Caco-2 (cell line): ENCODE measurements at regions not wholly inside any gene's neighbourhood (a gene's known extent, or its start where the extent isn't known, plus 50 kb on each side); places are given as distances from the start of the nearest gene placed in this dataset.
"Not testable (repeated sequence)": the region's sequence is repeated elsewhere in the genome, so short reads cannot be mapped to it uniquely, and the experiment has no call there.

Experiments
- BruUV-seq: library from RNA; stranded (reverse); fragments of 400-500 nt; replicated peaks from 2 replicates; lab custom pipeline; 2021; lab: Mats Ljungman, UMichigan
- CTCF ChIA-PET: fragments of 300-600 bp; sonication (Branson Sonifier 250); formaldehyde crosslinking; loops from one replicate; lab custom pipeline; 2022; ENCODE audit warnings: antibody characterized with exemption; lab: Charles Lee
- POLR2A ChIA-PET: fragments of 300-600 bp; sonication (Branson Sonifier 250); formaldehyde crosslinking; loops from one replicate; lab custom pipeline; 2022; ENCODE audit warnings: antibody characterized with exemption; lab: Charles Lee
- DNase-seq, 2 experiments: peaks; one replicate each; pipeline versions ENCODE4 v3.0.0 to v3.0.0-alpha.2; 2020 to 2022
- H3K27me3 ChIP-seq: replicated peaks from 2 replicates; pipeline ENCODE4 v1.6.0; 2011; ENCODE audit warnings: low read length; ENCODE audit not compliant: control insufficient read depth, insufficient read depth
- H3K36me3 ChIP-seq: 2 replicates; pipeline ENCODE4 v1.5.1; 2011; ENCODE audit warnings: low read length; ENCODE audit not compliant: control insufficient read depth, insufficient read depth
- H3K4me1 ChIP-seq: fragments of 250-450 bp; sonication (Bioruptor Pico); 2 replicates; pipeline ENCODE4 v1.5.1; 2020; ENCODE audit warnings: mild to moderate bottlenecking
- H3K4me3 ChIP-seq: 2 replicates; pipeline ENCODE4 v1.5.1; 2011; ENCODE audit warnings: low read depth, mild to moderate bottlenecking, control low read depth, low read length
- H3K9me3 ChIP-seq: fragments of 250-450 bp; sonication (Bioruptor Pico); 2 replicates; pipeline ENCODE4 v1.5.1; 2020; ENCODE audit warnings: mild to moderate bottlenecking, moderate library complexity
- H3K27ac Mint-ChIP-seq: one replicate; pipeline ENCODE4 v1.8.0; 2022; ENCODE audit warnings: mixed read lengths; ENCODE audit not compliant: unreplicated experiment
- H3K27me3 Mint-ChIP-seq: one replicate; pipeline ENCODE4 v1.8.0; 2022; ENCODE audit warnings: mixed read lengths; ENCODE audit not compliant: insufficient read depth, unreplicated experiment
- H3K36me3 Mint-ChIP-seq: one replicate; pipeline ENCODE4 v1.8.0; 2022; ENCODE audit warnings: mild to moderate bottlenecking, mixed read lengths; ENCODE audit not compliant: insufficient read depth, unreplicated experiment
- H3K4me1 Mint-ChIP-seq: one replicate; pipeline ENCODE4 v1.8.0; 2022; ENCODE audit warnings: low read depth, mixed read lengths; ENCODE audit not compliant: unreplicated experiment
- H3K4me3 Mint-ChIP-seq: one replicate; pipeline ENCODE4 v1.8.0; 2022; ENCODE audit warnings: mild to moderate bottlenecking, moderate library complexity, mixed read lengths; ENCODE audit not compliant: unreplicated experiment
- H3K9me3 Mint-ChIP-seq: one replicate; pipeline ENCODE4 v1.8.0; 2022; ENCODE audit warnings: mixed read lengths; ENCODE audit not compliant: unreplicated experiment
- CTCF ChIP-seq, 2 experiments: fragments of 200-600 bp in 1 of 2; IDR thresholded peaks; 1 replicate in 1 of 2; 2 replicates in 1 of 2; pipeline versions ENCODE4 v1.5.1 to v1.8.0; 2011 to 2022; ENCODE audit warnings: antibody characterized with exemption in 1 of 2, control low read depth in 1 of 2, inconsistent platforms in 1 of 2, low read depth in 1 of 2, low read length in 1 of 2, mild to moderate bottlenecking in 1 of 2, moderate library complexity in 1 of 2; ENCODE audit not compliant: insufficient read depth in 1 of 2, severe bottlenecking in 1 of 2, unreplicated experiment in 1 of 2
- intact Hi-C: fragments of 100-400 bp; cut with micrococcal nuclease; formaldehyde crosslinking; loops from one replicate; pipeline ENCODE4 v1.10.0; 2022; ENCODE audit not compliant: unreplicated experiment

GRCh38 chr2:114018464-114018863 lies 128.6 kb downstream of the ACTR3 start:
- H3K36me3 Mint-ChIP-seq, H3K27me3 ChIP-seq, intact Hi-C loops, DNase-seq, H3K27me3 Mint-ChIP-seq, H3K9me3 ChIP-seq, BruUV-seq, H3K9me3 Mint-ChIP-seq, CTCF ChIA-PET, H3K4me3 ChIP-seq, POLR2A ChIA-PET, H3K36me3 ChIP-seq, H3K4me1 Mint-ChIP-seq, H3K27ac Mint-ChIP-seq, H3K4me3 Mint-ChIP-seq: not testable (repeated sequence)
- peaks cover 14% of the 10 kb centered on the region for H3K4me1 ChIP-seq

GRCh38 chr2:114020668-114021067 lies 130.8 kb downstream of the ACTR3 start:
- Histone ChIP-seq H3K9me3 (no peaks in the 10 kb centered on the region), H3K36me3 (no peaks in the 10 kb centered on the region), H3K4me3 (no peak overlapping the region), H3K27me3 (no peaks in the 10 kb centered on the region), H3K4me1 (peaks cover 14% of the 10 kb centered on the region)
- no peaks in the 10 kb centered on the region for H3K36me3 Mint-ChIP-seq
- TF ChIP-seq CTCF (IDR thresholded peaks at IDR 0.05; ENCODE audit: insufficient read depth in 1 of 2, low read depth in 1 of 2, low read length in 1 of 2, severe bottlenecking in 1 of 2, unreplicated experiment in 1 of 2): no peak
- H3K27me3 Mint-ChIP-seq: no peaks in the 10 kb centered on the region
- BruUV-seq: no TSS peak
- ChIA-PET POLR2A (no interaction called here), CTCF (no interaction called here)
- DNase-seq: no peak
- H3K4me3 Mint-ChIP-seq: no peak overlapping the region
- no peaks in the 10 kb centered on the region for H3K4me1 Mint-ChIP-seq
- no peak overlapping the region for H3K27ac Mint-ChIP-seq
- intact Hi-C loops: no loop called here
- H3K9me3 Mint-ChIP-seq: peaks cover 10% of the 10 kb centered on the region

- Mint-ChIP-seq H3K36me3 (no peaks in the 10 kb centered on the region), H3K9me3 (peaks cover 10% of the 10 kb centered on the region), H3K27me3 (no peaks in the 10 kb centered on the region), H3K4me1 (no peaks in the 10 kb centered on the region), H3K4me3 (no peak overlapping the region), H3K27ac (no peak overlapping the region)
- POLR2A ChIA-PET: no interaction called here
- Histone ChIP-seq H3K4me3 (no peak overlapping the region), H3K36me3 (no peaks in the 10 kb centered on the region), H3K27me3 (no peaks in the 10 kb centered on the region), H3K9me3 (no peaks in the 10 kb centered on the region), H3K4me1 (peaks cover 14% of the 10 kb centered on the region)
- TF ChIP-seq CTCF (IDR thresholded peaks at IDR 0.05; ENCODE audit: insufficient read depth in 1 of 2, low read depth in 1 of 2, low read length in 1 of 2, severe bottlenecking in 1 of 2, unreplicated experiment in 1 of 2): no peak
- BruUV-seq: no TSS peak
- intact Hi-C loops: no loop called here
- CTCF ChIA-PET: no interaction called here
- peak in 1 of 2 experiments; percentile 37 for DNase-seq
Observed at GRCh38 chr2:114022360-114023085, 132.6 kb downstream of the ACTR3 start.
